Smooth muscle cell (in vitro differentiated cells): ENCODE measurements at regions not wholly inside any gene's neighbourhood (a gene's known extent, or its start where the extent isn't known, plus 50 kb on each side); places are given as distances from the start of the nearest gene placed in this dataset.
"Not testable (repeated sequence)": the region's sequence is repeated elsewhere in the genome, so short reads cannot be mapped to it uniquely, and the experiment has no call there.

Source experiments
- DNase-seq: peaks from one replicate; lab custom pipeline; 2025; ENCODE audit not compliant: unreplicated experiment; lab: John Stamatoyannopoulos, UW
- H2AFZ ChIP-seq: fragments of 200-600 bp; sonication (generic); 2 replicates; pipeline ENCODE4 v1.6.0; 2016; ENCODE audit warnings: antibody characterized with exemption, low read depth, mild to moderate bottlenecking
- H3F3A ChIP-seq: fragments of 200-600 bp; sonication (generic); 2 replicates; pipeline ENCODE4 v1.6.0; 2017; ENCODE audit warnings: antibody characterized with exemption, low read depth
- H3K27ac ChIP-seq: fragments of 200-600 bp; sonication (generic); 2 replicates; pipeline ENCODE4 v1.5.1; 2016; ENCODE audit warnings: low read depth, mild to moderate bottlenecking
- H3K27me3 ChIP-seq: fragments of 200-600 bp; sonication (generic); 2 replicates; pipeline ENCODE4 v1.6.1; 2016; ENCODE audit warnings: low read depth, mild to moderate bottlenecking
- H3K36me3 ChIP-seq: fragments of 200-600 bp; sonication (generic); 2 replicates; pipeline ENCODE4 v1.5.1; 2016; ENCODE audit warnings: low read depth
- H3K4me1 ChIP-seq: fragments of 200-600 bp; sonication (generic); 2 replicates; pipeline ENCODE4 v1.5.1; 2016; ENCODE audit warnings: low read depth
- H3K4me2 ChIP-seq: fragments of 200-600 bp; sonication (generic); 2 replicates; pipeline ENCODE4 v1.6.0; 2016; ENCODE audit warnings: mild to moderate bottlenecking
- H3K4me3 ChIP-seq: fragments of 200-600 bp; sonication (generic); 2 replicates; pipeline ENCODE4 v1.5.1; 2016; ENCODE audit warnings: mild to moderate bottlenecking
- H3K79me2 ChIP-seq: fragments of 200-600 bp; sonication (generic); 2 replicates; pipeline ENCODE4 v1.6.0; 2016; ENCODE audit warnings: low read depth, mild to moderate bottlenecking
- H3K9ac ChIP-seq: fragments of 200-600 bp; sonication (generic); 2 replicates; pipeline ENCODE4 v1.6.0; 2016; ENCODE audit warnings: low read depth
- H3K9me3 ChIP-seq: fragments of 200-600 bp; sonication (generic); replicated peaks from 2 replicates; pipeline ENCODE4 v1.5.1; 2016; ENCODE audit warnings: low read depth
- H4K20me1 ChIP-seq: fragments of 200-600 bp; sonication (generic); 2 replicates; pipeline ENCODE4 v1.6.0; 2016; ENCODE audit warnings: low read depth
- CTCF ChIP-seq: fragments of 200-600 bp; sonication (generic); IDR thresholded peaks from 2 replicates; pipeline ENCODE4 v1.5.1; 2017; ENCODE audit warnings: borderline replicate concordance, mild to moderate bottlenecking, antibody characterized with exemption; ENCODE audit not compliant: insufficient read depth, poor library complexity, severe bottlenecking
- WGBS: methylation state at CpG from one replicate; pipeline ENCODE4 v1.1.7; 2016; ENCODE audit warnings: low lambda C conversion rate; 5-methylcytosine and 5-hydroxymethylcytosine counted together

GRCh38 chr9:107824556-107824955 lies 335.0 kb upstream of the KLF4 start:
- 95% methylated on average over 2 of the region's 2 CpGs for WGBS
- H3K4me2 ChIP-seq: no peak overlapping the region
- H2AFZ ChIP-seq: no peak overlapping the region
- H3K4me3 ChIP-seq: no peak overlapping the region
- H4K20me1 ChIP-seq: no peaks in the 10 kb centered on the region
- no peaks in the 10 kb centered on the region for H3K36me3 ChIP-seq
- peaks cover 13% of the 10 kb centered on the region for H3K4me1 ChIP-seq
- peaks cover 21% of the 10 kb centered on the region for H3K27me3 ChIP-seq
- TF ChIP-seq CTCF: no peak
- H3K9me3 ChIP-seq: no peaks in the 10 kb centered on the region
- no peaks in the 10 kb centered on the region for H3K79me2 ChIP-seq
- H3F3A ChIP-seq: no peaks in the 10 kb centered on the region
- H3K9ac ChIP-seq: no peak overlapping the region
- DNase-seq: no peak
- no peak overlapping the region for H3K27ac ChIP-seq

- H3K4me3 ChIP-seq: no peak overlapping the region
- no peaks in the 10 kb centered on the region for H4K20me1 ChIP-seq
- DNase-seq: no peak
- H3K4me2 ChIP-seq: peak overlapping the region; percentile 37
- WGBS: 40% methylated on average over 14 of the region's 14 CpGs
- no peaks in the 10 kb centered on the region for H3K79me2 ChIP-seq
- H3K36me3 ChIP-seq: no peaks in the 10 kb centered on the region
- H3K27ac ChIP-seq: no peak overlapping the region
- H3K4me1 ChIP-seq: peaks cover 16% of the 10 kb centered on the region
- no peaks in the 10 kb centered on the region for H3F3A ChIP-seq
- no peak for TF ChIP-seq CTCF
- H3K9me3 ChIP-seq: no peaks in the 10 kb centered on the region
- H2AFZ ChIP-seq: no peak overlapping the region
- H3K27me3 ChIP-seq: peaks cover 21% of the 10 kb centered on the region
- H3K9ac ChIP-seq: no peak overlapping the region
Observed at GRCh38 chr9:107819772-107820565, 330.4 kb upstream of the KLF4 start.

- H3F3A ChIP-seq, H3K27ac ChIP-seq, H3K4me3 ChIP-seq, H3K9me3 ChIP-seq, H3K79me2 ChIP-seq, H3K9ac ChIP-seq, H3K36me3 ChIP-seq, H3K4me2 ChIP-seq, H2AFZ ChIP-seq, DNase-seq, H4K20me1 ChIP-seq: not testable (repeated sequence)
- WGBS: 87% methylated on average over 6 of the region's 6 CpGs
- Histone ChIP-seq H3K4me1 (peaks cover 16% of the 10 kb centered on the region), H3K27me3 (peaks cover 12% of the 10 kb centered on the region)
Observed at GRCh38 chr9:107818503-107818829, 328.9 kb upstream of the KLF4 start.

DNA sequence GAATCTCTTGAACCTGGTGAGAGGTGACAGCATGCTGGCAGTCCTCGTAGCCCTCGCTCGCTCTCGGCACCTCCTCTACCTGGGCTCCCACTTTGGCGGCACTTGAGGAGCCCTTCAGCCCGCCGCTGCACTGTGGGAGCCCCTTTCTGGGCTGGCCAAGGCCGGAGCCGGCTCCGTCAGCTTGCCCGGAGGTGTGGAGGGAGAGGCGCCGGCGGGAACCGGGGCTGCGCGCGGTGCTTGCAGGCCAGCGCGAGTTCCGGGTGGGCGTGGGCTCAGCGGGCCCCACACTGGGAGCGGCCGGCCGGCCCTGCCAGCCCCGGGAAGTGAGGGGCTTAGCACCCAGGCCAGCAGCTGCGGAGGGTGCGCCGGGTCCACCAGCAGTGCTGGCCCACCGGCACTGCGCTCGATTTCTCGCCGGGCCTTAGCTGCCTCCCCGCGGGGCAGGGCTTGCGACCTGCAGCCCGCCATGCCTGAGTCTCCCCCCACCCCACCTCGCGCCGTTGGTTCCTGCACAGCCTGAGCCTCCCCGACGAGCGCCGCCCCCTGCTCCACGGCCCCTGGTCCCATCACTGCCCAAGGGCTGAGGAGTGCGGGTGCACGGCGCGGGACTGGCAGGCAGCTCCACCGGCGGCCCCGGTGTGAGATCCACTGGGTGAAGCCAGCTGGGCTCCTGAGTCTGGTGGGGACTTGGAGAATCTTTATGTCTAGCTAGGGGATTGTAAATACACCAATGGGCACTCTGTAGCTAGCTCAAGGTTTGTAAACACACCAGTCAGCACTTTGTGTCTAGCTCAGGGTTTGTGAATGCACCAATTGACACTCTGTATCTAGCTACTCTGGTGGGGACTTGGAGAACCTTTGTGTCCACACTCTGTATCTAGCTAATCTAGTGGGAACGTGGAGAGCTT lies 328.3 kb upstream of the KLF4 start:
- 94% methylated on average over 36 of the region's 55 CpGs for WGBS
- H3F3A ChIP-seq, H3K79me2 ChIP-seq, H3K27ac ChIP-seq, H2AFZ ChIP-seq, H3K9ac ChIP-seq, H3K4me3 ChIP-seq, DNase-seq, H3K36me3 ChIP-seq, H4K20me1 ChIP-seq, H3K27me3 ChIP-seq, H3K4me2 ChIP-seq, H3K9me3 ChIP-seq: not testable (repeated sequence)
- H3K4me1 ChIP-seq: peaks cover 16% of the 10 kb centered on the region
